CD1c-positive myeloid dendritic cell (primary cell): ENCODE measurements at regions not wholly inside any gene's neighbourhood (a gene's known extent, or its start where the extent isn't known, plus 50 kb on each side); places are given as distances from the start of the nearest gene placed in this dataset.
A peak's percentile ranks its signal among the peaks of the same experiment; 100 is the strongest.

Experiments used
- DNase-seq: peaks from one replicate; pipeline ENCODE4 v3.0.0-alpha.2; 2016; ENCODE audit errors: extremely low spot score

GRCh38 chr3:39000008-39000450 is 51.7 kb downstream of the SCN11A start:
- DNase-seq = peak; percentile 61

- DNase-seq = no peak
These were observed 53.7 kb downstream of the SCN11A start for GRCh38 chr3:38998086-38998485.

GRCh38 chr3:38996193-38996592 is 55.6 kb downstream of the SCN11A start:
- DNase-seq = no peak

GRCh38 chr3:38994251-38994650 is 57.5 kb downstream of the SCN11A start:
- no peak for DNase-seq

GRCh38 chr3:38992117-38992760 is 59.5 kb downstream of the SCN11A start:
- DNase-seq = no peak

- no peak for DNase-seq
These were observed 61.1 kb downstream of the SCN11A start for GRCh38 chr3:38990621-38991020.

GRCh38 chr3:38989917-38990510 is 61.7 kb downstream of the SCN11A start:
- no peak for DNase-seq

- no peak for DNase-seq
These were observed 62.8 kb downstream of the SCN11A start for GRCh38 chr3:38988955-38989354.

GRCh38 chr3:38987456-38987855 is 64.3 kb downstream of the SCN11A start:
- no peak for DNase-seq

GRCh38 chr3:38986901-38987300 is 64.8 kb downstream of the SCN11A start:
- DNase-seq = no peak

GRCh38 chr3:38985981-38986380 is 65.8 kb downstream of the SCN11A start:
- peak; percentile 54 for DNase-seq

- DNase-seq = no peak
These were observed 66.2 kb downstream of the SCN11A start for GRCh38 chr3:38985581-38985980.

GRCh38 chr3:38984731-38985130 is 67.0 kb downstream of the SCN11A start:
- no peak for DNase-seq

GRCh38 chr3:38984110-38984509 is 67.6 kb downstream of the SCN11A start:
- DNase-seq = no peak

GRCh38 chr3:38980938-38981337 is 70.8 kb downstream of the SCN11A start:
- DNase-seq = no peak

GRCh38 chr3:38978729-38979128 is 73.0 kb downstream of the SCN11A start:
- DNase-seq = no peak

- no peak for DNase-seq
These were observed 80.7 kb downstream of the SCN11A start for GRCh38 chr3:38970851-38971638.

- no peak for DNase-seq
These were observed 82.2 kb downstream of the SCN11A start for GRCh38 chr3:38969317-38970235.

GRCh38 chr3:38968891-38969290 is 82.9 kb downstream of the SCN11A start:
- no peak for DNase-seq

- DNase-seq = no peak
These were observed 83.3 kb downstream of the SCN11A start for GRCh38 chr3:38968403-38968802.

- no peak for DNase-seq
These were observed 84.1 kb downstream of the SCN11A start for GRCh38 chr3:38967693-38967989.
